Sigmoid colon (tissue), 6 donors: ENCODE measurements at regions not wholly inside any gene's neighbourhood (a gene's known extent, or its start where the extent isn't known, plus 50 kb on each side); places are given as distances from the start of the nearest gene placed in this dataset.

ENCODE experiments used
- DNase-seq: peaks from one replicate; pipeline ENCODE4 v3.0.0-alpha.2; 2019
- H3K27ac ChIP-seq, 4 donors: fragments of 200-600 bp; sonication (generic); one replicate each; pipeline ENCODE4 v1.5.1; 2016 to 2019; ENCODE audit warnings: mild to moderate bottlenecking in 1 of 4
- H3K27me3 ChIP-seq, 3 donors: fragments of 200-600 bp; sonication (generic); one replicate each; pipeline ENCODE4 v1.5.1; 2019; ENCODE audit warnings: mild to moderate bottlenecking in 1 of 3
- H3K36me3 ChIP-seq, 4 donors: fragments of 200-600 bp; sonication (generic); one replicate each; pipeline ENCODE4 v1.5.1; 2016 to 2019
- H3K4me1 ChIP-seq, 4 donors: fragments of 200-600 bp; sonication (generic); one replicate each; pipeline ENCODE4 v1.5.1; 2017 to 2019
- H3K4me3 ChIP-seq, 4 donors: fragments of 200-600 bp; sonication (generic); one replicate each; pipeline ENCODE4 v1.5.1; 2017 to 2019; ENCODE audit warnings: mild to moderate bottlenecking in 2 of 4, moderate library complexity in 1 of 4
- H3K9me3 ChIP-seq, 4 donors: fragments of 200-600 bp in 3 of 4; sonication (generic) in 3 of 4; one replicate each; pipeline versions ENCODE4 v1.5.1 to v1.6.1; 2013 to 2019
- CTCF ChIP-seq, 4 experiments: fragments of 450-650 bp in 3 of 4; fragments of 200-600 bp in 1 of 4; IDR thresholded peaks; one replicate each; pipeline ENCODE4 v1.5.1; 2016 to 2019; ENCODE audit warnings: antibody characterized with exemption in 4 of 4, mild to moderate bottlenecking in 3 of 4, moderate library complexity in 2 of 4
- EP300 ChIP-seq, 4 donors: sonication (generic); formaldehyde crosslinking; IDR thresholded peaks; one replicate each; pipeline ENCODE4 v1.6.1; 2017; ENCODE audit warnings: antibody characterized with exemption in 4 of 4
- POLR2A ChIP-seq, 2 donors: fragments of 450-650 bp; IDR thresholded peaks; one replicate each; pipeline ENCODE4 v1.6.1; 2016; ENCODE audit warnings: antibody characterized with exemption in 2 of 2, mild to moderate bottlenecking in 2 of 2, moderate library complexity in 2 of 2
- POLR2AphosphoS5 ChIP-seq, 4 donors: sonication (generic); formaldehyde crosslinking; IDR thresholded peaks; one replicate each; pipeline ENCODE4 v1.6.1; 2017; ENCODE audit warnings: antibody characterized with exemption in 4 of 4
- WGBS, 2 donors: extraction: QIAGEN DNeasy Blood & Tissue Kit; methylation state at CpG; one replicate each; pipeline ENCODE4 v1.1.7; 2013; 5-methylcytosine and 5-hydroxymethylcytosine counted together
- intact Hi-C: fragments of 100-400 bp; cut with DNase I; formaldehyde crosslinking; loops from one replicate; pipeline ENCODE4 v1.15.1; 2023
- donor health status: healthy with polysubstance abuse.
- donor health status: healthy.

GRCh38 chr16:8436931-8437330 lies 153.4 kb downstream of the TMEM114 start:
- no peaks in the 10 kb centered on the region for H3K9me3 ChIP-seq
- no peak overlapping the region for H3K27ac ChIP-seq
- 85 to 90% methylated on average over 5 of the region's 5 CpGs for WGBS, 2 donors
- intact Hi-C loops: no loop called here
- no peaks in the 10 kb centered on the region for H3K36me3 ChIP-seq
- DNase-seq: no peak
- H3K27me3 ChIP-seq: no peaks in the 10 kb centered on the region
- no peaks in the 10 kb centered on the region for H3K4me1 ChIP-seq
- no peak overlapping the region for H3K4me3 ChIP-seq
- TF ChIP-seq POLR2AphosphoS5 (IDR thresholded peaks at IDR 0.05) (no peak), CTCF (IDR thresholded peaks at IDR 0.05) (no peak), EP300 (IDR thresholded peaks at IDR 0.05) (no peak), POLR2A (IDR thresholded peaks at IDR 0.05) (no peak)

- 88 to 96% methylated on average over 1 of the region's 1 CpG for WGBS, 2 donors
- no peak for TF ChIP-seq CTCF (IDR thresholded peaks at IDR 0.05)
- no peak for TF ChIP-seq EP300 (IDR thresholded peaks at IDR 0.05)
- TF ChIP-seq POLR2AphosphoS5 (IDR thresholded peaks at IDR 0.05): no peak
- TF ChIP-seq POLR2A (IDR thresholded peaks at IDR 0.05): no peak
- Histone ChIP-seq H3K4me1 (no peaks in the 10 kb centered on the region), H3K27me3 (no peaks in the 10 kb centered on the region), H3K9me3 (no peaks in the 10 kb centered on the region), H3K36me3 (no peaks in the 10 kb centered on the region), H3K27ac (no peak overlapping the region), H3K4me3 (no peak overlapping the region)
- intact Hi-C loops: no loop called here
- DNase-seq: no peak
Observed at GRCh38 chr16:8431783-8432182, 158.5 kb downstream of the TMEM114 start.

GRCh38 chr16:8430401-8430800 lies 159.9 kb downstream of the TMEM114 start:
- Histone ChIP-seq H3K36me3 (no peaks in the 10 kb centered on the region), H3K27me3 (no peaks in the 10 kb centered on the region), H3K27ac (no peak overlapping the region), H3K4me3 (no peak overlapping the region), H3K4me1 (no peaks in the 10 kb centered on the region), H3K9me3 (no peaks in the 10 kb centered on the region)
- WGBS, 2 donors: 80 to 85% methylated on average over 3 of the region's 3 CpGs
- intact Hi-C loops: no loop called here
- DNase-seq: no peak
- TF ChIP-seq POLR2AphosphoS5 (IDR thresholded peaks at IDR 0.05) (no peak), POLR2A (IDR thresholded peaks at IDR 0.05) (no peak), EP300 (IDR thresholded peaks at IDR 0.05) (no peak), CTCF (IDR thresholded peaks at IDR 0.05) (no peak)

GRCh38 chr16:8426569-8426968 lies 163.7 kb downstream of the TMEM114 start:
- WGBS, 2 donors: 95 to 96% methylated on average over 4 of the region's 4 CpGs
- H3K27me3 ChIP-seq: no peaks in the 10 kb centered on the region
- no peaks in the 10 kb centered on the region for H3K4me1 ChIP-seq
- H3K4me3 ChIP-seq: no peak overlapping the region
- no peak for DNase-seq
- no peak overlapping the region for H3K27ac ChIP-seq
- intact Hi-C loops: no loop called here
- no peaks in the 10 kb centered on the region for H3K36me3 ChIP-seq
- no peak for TF ChIP-seq CTCF (IDR thresholded peaks at IDR 0.05)
- no peak for TF ChIP-seq POLR2AphosphoS5 (IDR thresholded peaks at IDR 0.05)
- TF ChIP-seq POLR2A (IDR thresholded peaks at IDR 0.05): no peak
- TF ChIP-seq EP300 (IDR thresholded peaks at IDR 0.05): no peak
- H3K9me3 ChIP-seq: no peaks in the 10 kb centered on the region

GRCh38 chr16:8417145-8417544 lies 173.2 kb downstream of the TMEM114 start:
- DNase-seq: no peak
- H3K27me3 ChIP-seq: no peaks in the 10 kb centered on the region
- no peak overlapping the region for H3K4me3 ChIP-seq
- 89 to 91% methylated on average over 4 of the region's 4 CpGs for WGBS, 2 donors
- H3K9me3 ChIP-seq: no peaks in the 10 kb centered on the region
- TF ChIP-seq CTCF (IDR thresholded peaks at IDR 0.05) (no peak), POLR2A (IDR thresholded peaks at IDR 0.05) (no peak), EP300 (IDR thresholded peaks at IDR 0.05) (no peak), POLR2AphosphoS5 (IDR thresholded peaks at IDR 0.05) (no peak)
- H3K36me3 ChIP-seq: no peaks in the 10 kb centered on the region
- intact Hi-C loops: no loop called here
- H3K27ac ChIP-seq: no peak overlapping the region
- H3K4me1 ChIP-seq: no peaks in the 10 kb centered on the region
